B cell (primary cell): ENCODE measurements at regions not wholly inside any gene's neighbourhood (a gene's known extent, or its start where the extent isn't known, plus 50 kb on each side); places are given as distances from the start of the nearest gene placed in this dataset.

Experiments used
- CTCF ChIP-seq: fragments of 200-600 bp; IDR thresholded peaks from one replicate; pipeline ENCODE4 v1.8.0; 2022; ENCODE audit warnings: antibody characterized with exemption, mild to moderate bottlenecking
- EZH2 ChIP-seq: IDR thresholded peaks from 2 replicates; pipeline ENCODE4 v1.6.1; 2012; ENCODE audit warnings: borderline replicate concordance, low read depth, mild to moderate bottlenecking, moderate library complexity, low read length; ENCODE audit not compliant: insufficient read depth, poor library complexity, severe bottlenecking

GRCh38 chr2:150925611-150926010 is 336.1 kb downstream of the RBM43 start:
- TF ChIP-seq CTCF = no peak
- no peak for TF ChIP-seq EZH2
